H54 (cell line): ENCODE measurements at regions not wholly inside any gene's neighbourhood (a gene's known extent, or its start where the extent isn't known, plus 50 kb on each side); places are given as distances from the start of the nearest gene placed in this dataset.

ENCODE experiments used
- DNase-seq: peaks from one replicate; pipeline ENCODE4 v3.0.0; 2011; ENCODE audit warnings: low spot score, mixed read lengths; ENCODE audit not compliant: insufficient read length
- FAIRE-seq: peaks from 3 replicates; lab custom pipeline; 2011; peaks lifted over from hg19 to GRCh38; lab: Jason Lieb, UNC
- POLR2A ChIP-seq: IDR thresholded peaks from 2 replicates; pipeline ENCODE4 v1.6.1; 2011; ENCODE audit warnings: low read depth, mild to moderate bottlenecking, low read length

DNA sequence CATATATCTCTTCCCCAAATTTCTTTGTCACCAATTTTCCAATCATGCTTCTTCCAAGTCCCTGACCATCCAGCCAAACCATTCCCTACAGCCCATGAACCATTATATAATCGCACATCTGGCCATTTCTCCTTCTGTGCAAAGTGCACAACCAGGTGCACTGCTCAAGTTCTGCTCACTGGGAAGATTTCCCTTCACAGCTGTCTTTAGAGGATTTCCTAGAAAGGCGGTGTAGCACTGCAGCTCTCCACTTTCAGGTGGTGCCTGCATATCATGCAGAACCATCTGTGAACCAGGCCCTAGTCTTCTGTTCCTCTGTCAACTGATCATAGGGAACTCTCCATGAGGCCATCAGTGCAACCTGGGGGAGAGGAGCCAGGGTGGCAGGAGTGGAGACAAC lies 95.0 kb upstream of the CABCOCO1 start:
- TF ChIP-seq POLR2A: no peak
- DNase-seq: no peak
- FAIRE-seq: no peak

DNA sequence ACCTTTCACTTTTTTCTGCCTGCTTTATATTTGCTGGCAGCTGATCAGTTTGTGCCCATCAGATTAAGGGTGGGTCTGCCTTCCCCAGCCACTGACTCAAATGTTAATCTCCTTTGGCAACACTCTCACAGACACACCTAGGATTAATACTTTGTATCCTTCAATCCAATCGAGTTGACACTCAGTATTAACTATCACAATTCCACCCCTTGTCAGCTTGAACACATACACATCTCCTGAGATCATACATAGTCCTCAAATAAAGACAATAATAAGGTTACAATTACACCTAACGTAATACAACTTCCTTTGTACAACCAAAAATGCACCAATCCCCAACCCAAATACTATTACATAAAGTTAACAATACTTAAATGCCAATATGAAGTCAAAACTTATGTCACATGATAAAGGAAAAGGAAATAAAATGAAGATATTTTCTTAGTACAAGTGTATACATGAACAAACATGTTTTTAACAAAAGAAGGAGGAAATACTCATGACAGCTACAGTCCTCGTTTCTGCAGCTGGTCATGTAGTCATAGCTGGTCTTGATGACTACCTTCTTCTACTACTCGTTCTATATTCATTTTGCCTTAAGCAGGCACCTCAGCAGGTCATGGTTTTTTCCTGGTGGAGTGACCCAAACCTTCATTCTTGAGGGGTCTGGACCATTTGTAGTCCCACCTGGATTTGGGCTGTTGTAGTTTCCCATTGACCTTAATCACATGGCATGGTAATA lies 96.7 kb upstream of the CABCOCO1 start:
- FAIRE-seq (no peak), DNase-seq (no peak)
- no peak for TF ChIP-seq POLR2A

DNA sequence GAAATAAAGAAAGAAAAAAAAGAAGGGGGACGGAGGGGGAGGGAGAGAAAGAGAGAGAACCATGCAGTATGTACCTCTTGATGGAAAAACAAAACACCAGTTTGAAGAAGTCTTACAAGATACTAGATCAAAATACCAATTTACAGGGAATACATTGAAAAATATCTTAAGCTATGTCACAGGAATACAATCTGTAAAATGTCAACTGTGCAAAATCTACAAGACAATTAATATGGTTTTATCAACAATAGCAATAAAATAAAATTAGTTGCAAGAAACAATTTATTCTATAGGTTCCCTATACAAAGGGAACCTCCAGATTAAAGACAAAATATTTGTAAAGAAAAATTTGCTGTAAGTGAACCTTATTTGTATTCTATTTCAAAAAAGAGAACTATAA lies 98.3 kb upstream of the CABCOCO1 start:
- no peak for DNase-seq
- no peak for FAIRE-seq
- no peak for TF ChIP-seq POLR2A

DNA sequence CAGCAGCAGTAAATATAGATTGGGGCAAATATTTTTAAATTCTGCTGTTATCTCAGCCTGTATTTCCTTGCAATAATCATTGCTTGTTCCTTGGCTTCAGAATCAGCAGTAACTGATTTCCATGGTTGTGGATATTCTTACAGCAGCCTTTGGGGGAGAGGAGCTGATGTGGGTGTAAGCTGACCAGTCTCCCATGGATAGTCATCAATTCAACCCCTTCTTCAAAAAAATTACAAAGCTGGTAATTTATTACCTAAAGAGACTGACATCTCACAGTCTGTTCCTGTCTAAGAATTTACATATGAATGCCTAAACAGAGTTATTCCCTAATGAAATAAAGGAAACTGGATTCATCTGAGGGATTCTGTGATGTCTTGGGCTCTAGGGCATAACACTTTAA lies 103.1 kb upstream of the CABCOCO1 start:
- TF ChIP-seq POLR2A: no peak
- FAIRE-seq (no peak), DNase-seq (no peak)

DNA sequence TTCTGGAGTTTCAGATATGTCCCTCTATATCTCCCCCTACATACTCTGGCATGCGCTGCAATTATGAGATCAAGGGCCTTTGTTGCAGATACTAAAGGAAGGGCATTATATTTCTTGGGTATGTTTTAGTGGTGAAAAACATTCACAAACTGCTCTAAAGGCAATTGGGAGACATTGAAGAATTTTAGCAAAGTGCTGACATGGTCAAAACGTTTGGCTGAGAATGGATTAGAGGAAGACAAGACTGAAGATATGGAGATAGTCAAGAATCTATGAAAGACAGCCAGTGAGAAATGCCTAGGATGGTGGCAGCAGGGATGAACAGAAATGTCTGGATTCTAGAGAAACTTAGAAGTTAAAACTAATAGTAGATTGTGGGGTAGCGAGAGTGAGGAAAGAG lies 104.5 kb upstream of the CABCOCO1 start:
- DNase-seq: no peak
- FAIRE-seq: no peak
- TF ChIP-seq POLR2A: no peak

DNA sequence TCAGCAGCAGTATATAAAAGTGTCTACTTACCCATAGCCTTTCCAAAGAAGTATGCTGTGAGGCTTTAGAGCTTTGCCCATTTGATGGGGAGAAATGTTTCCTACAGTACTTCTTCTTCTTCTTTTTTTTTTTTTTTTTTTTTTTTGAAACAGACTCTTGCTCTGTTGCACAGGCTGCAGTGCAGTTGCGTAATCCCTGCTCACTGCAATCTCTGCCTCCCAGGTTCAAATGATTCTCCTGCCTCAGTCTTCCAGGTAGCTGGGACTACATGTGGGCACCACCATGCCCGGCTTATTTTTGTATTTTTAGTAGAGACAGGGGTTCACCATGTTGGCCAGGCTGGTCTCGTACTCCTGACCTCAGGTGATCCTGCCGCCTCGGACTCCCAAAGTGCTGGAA lies 101.7 kb upstream of the TMEM26 start:
- no peak for TF ChIP-seq POLR2A
- FAIRE-seq (no peak), DNase-seq (no peak)

DNA sequence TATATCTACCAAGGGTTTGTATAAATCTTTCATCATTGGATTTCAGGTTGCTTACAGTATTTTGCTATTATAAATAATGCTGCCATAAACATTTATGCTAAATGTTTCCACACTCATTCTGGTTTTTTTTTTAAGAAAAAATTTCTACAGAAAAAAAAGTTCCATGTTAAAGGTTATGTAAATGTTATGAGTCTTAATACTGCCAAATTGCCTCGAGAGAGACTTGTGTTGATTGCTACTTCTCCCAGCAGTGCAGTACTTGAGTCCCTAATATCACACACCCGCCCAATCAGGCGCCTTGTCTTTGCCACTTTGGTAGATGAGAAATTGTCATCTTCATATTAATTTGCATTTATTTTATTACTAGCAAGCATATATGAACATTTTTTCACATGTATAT lies 96.7 kb upstream of the TMEM26 start:
- TF ChIP-seq POLR2A: no peak

DNA sequence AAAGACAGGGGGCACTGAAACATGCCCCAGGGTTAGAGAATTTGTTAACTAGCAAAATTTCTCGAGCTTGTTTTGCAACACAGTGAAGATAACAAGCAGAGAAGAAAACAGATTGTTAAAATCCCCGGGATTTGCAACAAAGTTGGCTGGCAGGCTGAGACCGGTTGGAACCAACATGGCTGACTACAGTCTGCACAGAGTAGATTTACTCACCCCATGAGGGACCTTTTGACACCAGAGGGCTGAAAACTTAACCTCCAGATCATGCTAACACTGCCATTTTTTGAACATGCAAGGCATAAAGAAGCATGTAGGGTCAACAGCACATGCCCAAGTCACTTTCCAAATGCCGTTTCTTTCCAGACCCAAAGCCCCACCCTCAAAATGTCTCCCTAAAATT lies 95.2 kb upstream of the TMEM26 start:
- DNase-seq (no peak), FAIRE-seq (no peak)
- TF ChIP-seq POLR2A: no peak

More for the DNA sequence above, 96.7 kb upstream of the TMEM26 start:
- FAIRE-seq: no peak
- DNase-seq: no peak

DNA sequence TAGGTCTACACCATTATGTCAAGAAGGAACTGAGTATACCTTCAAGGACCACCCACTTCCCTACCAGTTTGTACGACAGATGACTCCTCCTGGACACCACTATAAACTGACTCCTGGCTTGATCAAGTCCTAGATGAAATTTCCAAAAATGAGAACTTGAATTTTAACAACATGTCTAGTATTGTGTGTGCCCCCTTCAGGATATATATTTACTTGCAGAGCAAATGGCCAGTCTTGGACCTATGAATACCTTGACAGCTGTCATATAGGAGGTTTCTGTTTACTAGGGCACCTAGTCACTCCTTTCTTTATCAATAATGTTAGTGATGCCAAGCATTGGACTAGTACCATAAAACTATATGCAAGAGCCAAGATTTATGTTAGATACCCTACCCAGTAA lies 94.1 kb upstream of the TMEM26 start:
- no peak for FAIRE-seq
- no peak for DNase-seq
- TF ChIP-seq POLR2A: no peak

DNA sequence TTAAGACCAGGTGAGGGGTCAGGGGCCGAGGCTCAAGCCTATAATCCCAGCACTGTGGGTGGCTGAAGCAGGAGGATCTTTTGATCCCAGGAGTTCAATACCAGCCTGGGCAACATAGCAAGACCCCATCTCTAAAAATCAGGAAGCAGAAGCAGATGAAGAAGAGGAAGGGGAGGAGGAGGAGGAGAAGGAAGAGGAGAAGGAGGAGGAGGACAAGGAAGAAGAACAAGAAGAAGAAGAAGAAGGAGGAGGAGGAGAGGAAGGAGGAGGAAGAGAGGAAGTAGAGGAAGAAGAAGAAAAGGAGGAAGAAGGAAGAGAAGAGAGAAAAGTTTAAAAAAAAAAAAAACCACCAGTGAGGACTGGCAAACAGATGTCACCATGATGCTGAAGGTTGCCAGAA lies 92.0 kb upstream of the TMEM26 start:
- no peak for FAIRE-seq
- no peak for DNase-seq
- no peak for TF ChIP-seq POLR2A

DNA sequence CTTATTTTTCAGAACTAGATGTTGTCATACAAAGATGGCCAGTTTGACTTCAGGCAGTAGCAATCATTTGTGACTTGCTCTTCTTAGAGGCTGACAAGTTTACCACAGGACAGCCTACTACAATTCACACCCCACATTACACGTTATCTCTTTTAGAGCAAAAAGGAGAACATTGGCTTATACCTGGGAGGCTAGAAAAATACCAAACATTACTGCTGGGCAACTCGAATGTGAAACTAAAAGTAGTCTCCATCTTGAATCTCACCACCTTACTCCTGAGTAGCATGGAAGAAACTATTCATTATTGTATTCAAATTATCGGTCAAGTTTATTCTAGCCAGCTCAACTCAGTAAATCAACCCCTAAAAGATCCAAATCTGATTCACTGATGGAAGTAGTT lies 90.7 kb upstream of the TMEM26 start:
- no peak for DNase-seq
- TF ChIP-seq POLR2A: no peak
- no peak for FAIRE-seq

DNA sequence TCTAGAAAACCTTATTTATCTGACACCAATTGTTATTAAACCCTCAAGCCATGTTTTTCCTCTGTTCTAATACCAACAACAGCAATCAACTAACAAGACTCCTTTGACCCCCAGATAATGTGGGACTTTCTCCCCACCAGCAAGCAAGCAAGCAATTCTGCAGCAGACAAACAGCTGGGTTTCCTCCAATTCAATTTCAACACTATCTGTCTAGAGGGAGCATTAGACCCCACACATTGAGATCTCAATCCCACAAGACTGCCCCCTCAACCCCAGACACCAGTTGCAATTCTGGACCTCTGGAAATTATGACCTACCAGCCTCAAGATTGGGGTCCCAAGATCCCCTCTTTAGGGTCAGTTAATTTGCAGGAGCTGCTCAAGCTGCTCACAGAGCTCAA lies 89.4 kb upstream of the TMEM26 start:
- no peak for DNase-seq
- TF ChIP-seq POLR2A: no peak
- FAIRE-seq: no peak

DNA sequence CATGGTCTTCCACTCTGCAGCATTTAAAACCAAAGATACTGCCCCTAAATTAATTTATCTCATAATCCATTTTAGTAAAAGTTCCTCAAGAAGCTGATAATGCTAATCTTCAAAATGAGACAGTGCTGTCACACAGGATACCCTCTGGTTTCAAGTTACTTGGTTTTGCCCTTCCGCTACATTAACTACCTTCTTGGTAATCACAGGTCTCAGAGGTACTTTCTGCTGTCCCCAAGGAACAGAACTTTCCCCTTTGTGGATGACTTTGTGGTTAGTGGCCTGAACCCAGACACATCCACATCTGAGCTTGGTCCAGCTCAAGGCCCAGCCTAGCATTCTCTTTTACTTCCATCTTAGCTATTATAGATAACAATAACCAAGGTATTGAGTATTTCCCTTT lies 88.8 kb upstream of the TMEM26 start:
- no peak for DNase-seq
- TF ChIP-seq POLR2A: no peak
- no peak for FAIRE-seq

DNA sequence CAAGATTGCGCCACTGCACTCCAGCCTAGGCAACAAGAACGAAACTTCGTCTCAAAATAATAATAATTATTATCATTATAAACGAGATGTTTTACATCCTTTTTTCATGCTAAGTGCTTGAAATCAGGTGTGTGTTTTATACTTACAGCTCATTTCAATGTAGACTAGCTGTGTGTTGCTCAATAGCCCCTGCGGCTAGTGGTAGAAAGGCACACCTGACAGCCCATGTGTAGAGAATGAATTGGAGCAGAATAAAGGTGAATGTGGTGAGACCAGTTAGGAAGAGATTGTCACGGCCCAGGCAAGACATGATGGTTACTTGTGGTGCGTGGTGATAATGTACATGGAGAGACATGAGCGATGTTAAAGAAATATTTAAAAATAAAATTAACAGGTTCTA lies 86.7 kb upstream of the TMEM26 start:
- TF ChIP-seq POLR2A: no peak
- no peak for DNase-seq
- no peak for FAIRE-seq

DNA sequence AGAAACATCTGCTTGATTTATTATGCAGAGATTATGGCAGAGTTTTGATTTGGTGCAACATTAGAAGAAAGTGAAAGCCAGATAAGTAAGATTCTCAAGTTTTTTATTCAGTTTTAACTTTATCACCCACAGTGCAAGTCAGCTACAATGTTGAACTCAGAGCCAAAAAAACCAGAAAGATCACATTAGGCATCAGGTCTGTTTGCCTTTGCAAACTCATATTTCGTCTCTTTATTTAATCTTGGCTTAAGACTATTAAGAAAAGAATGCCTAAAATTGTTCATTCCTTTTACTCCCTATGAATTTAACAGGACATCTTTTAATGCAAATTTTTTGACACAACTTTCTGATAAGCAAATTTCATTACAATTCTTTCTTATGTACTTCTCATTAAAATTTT lies 76.0 kb upstream of the TMEM26 start:
- TF ChIP-seq POLR2A: no peak
- DNase-seq: no peak
- FAIRE-seq: no peak
